Lung (tissue), 11 donors: ENCODE measurements at regions not wholly inside any gene's neighbourhood (a gene's known extent, or its start where the extent isn't known, plus 50 kb on each side); places are given as distances from the start of the nearest gene placed in this dataset.
A peak's percentile ranks its signal among the peaks of the same experiment; 100 is the strongest.

ENCODE experiments used
- ATAC-seq: fragments of 200-7000 bp; cut with Tn5 transposase; one replicate; pipeline ENCODE4 v1.9.1; 2020; ENCODE audit warnings: moderate number of reproducible peaks; ENCODE audit not compliant: insufficient read depth, low FRiP score
- DNase-seq, 3 donors: peaks; one replicate each; pipeline ENCODE4 v3.0.0-alpha.2; 2013 to 2017
- H3K27ac ChIP-seq, 2 donors: one replicate each; pipeline ENCODE4 v1.5.1; 2013; ENCODE audit warnings: mild to moderate bottlenecking in 2 of 2, moderate library complexity in 2 of 2, control low read depth in 1 of 2, inconsistent platforms in 1 of 2, low read depth in 1 of 2, low read length in 1 of 2
- H3K27me3 ChIP-seq, 3 donors: one replicate each; pipeline ENCODE4 v1.5.1; 2013; ENCODE audit warnings: low read length in 2 of 3; ENCODE audit not compliant: control insufficient read depth in 3 of 3, insufficient read depth in 3 of 3
- H3K36me3 ChIP-seq, 4 donors: one replicate each; pipeline ENCODE4 v1.5.1; 2013; ENCODE audit warnings: low read length in 4 of 4, mild to moderate bottlenecking in 1 of 4, moderate library complexity in 1 of 4; ENCODE audit not compliant: control insufficient read depth in 4 of 4, insufficient read depth in 4 of 4
- H3K4me1 ChIP-seq, 5 donors: one replicate each; pipeline ENCODE4 v1.5.1; 2013; ENCODE audit warnings: low read length in 5 of 5, mild to moderate bottlenecking in 2 of 5, moderate library complexity in 1 of 5; ENCODE audit not compliant: control insufficient read depth in 5 of 5, insufficient read depth in 5 of 5
- H3K4me3 ChIP-seq: one replicate; pipeline ENCODE4 v1.5.1; 2013; ENCODE audit warnings: mild to moderate bottlenecking, control low read depth, moderate library complexity
- H3K9ac ChIP-seq, 2 donors: one replicate each; pipeline ENCODE4 v1.5.1; 2013; ENCODE audit warnings: low read length in 2 of 2, control low read depth in 1 of 2; ENCODE audit not compliant: insufficient read depth in 1 of 2
- H3K9me3 ChIP-seq, 4 donors: one replicate each; pipeline ENCODE4 v1.5.1; 2013; ENCODE audit warnings: low read length in 3 of 4, mild to moderate bottlenecking in 1 of 4, moderate library complexity in 1 of 4; ENCODE audit not compliant: control insufficient read depth in 4 of 4, insufficient read depth in 3 of 4
- CTCF ChIP-seq: IDR thresholded peaks from 2 replicates; pipeline ENCODE4 v1.5.1; 2012; ENCODE audit warnings: mild to moderate bottlenecking; ENCODE audit errors: control extremely low read depth, extremely low read depth
- WGBS, 2 donors: extraction: QIAGEN DNeasy Blood & Tissue Kit; methylation state at CpG; one replicate each; pipeline ENCODE4 v1.1.7; 2013; 5-methylcytosine and 5-hydroxymethylcytosine counted together
- donor health status: control.
- donor health status: control.
- donor health status: Bipolar disorder and iron deficiency.
- donor health status: healthy.
- donor health status: DM: yes; HTN: yes; CAD: no.

- peaks cover 0 to 30% (median 19%) of the 10 kb centered on the region in 5 donors for H3K4me1 ChIP-seq
- no peaks in the 10 kb centered on the region for H3K36me3 ChIP-seq
- DNase-seq (no peak), ATAC-seq (no peak)
- 93 to 94% methylated on average over 9 of the region's 9 CpGs for WGBS, 2 donors
- H3K4me3 ChIP-seq: no peak overlapping the region
- no peak for TF ChIP-seq CTCF
- H3K27me3 ChIP-seq: no peaks in the 10 kb centered on the region
- peaks cover 0 to 8% (median 3%) of the 10 kb centered on the region in 4 donors for H3K9me3 ChIP-seq
- no peak overlapping the region for H3K27ac ChIP-seq
- no peak overlapping the region for H3K9ac ChIP-seq
Observed at GRCh38 chr2:128421286-128421685, 102.6 kb upstream of the HS6ST1 start.

- 93 to 95% methylated on average over 15 of the region's 15 CpGs for WGBS, 2 donors
- TF ChIP-seq CTCF: no peak
- ATAC-seq (no peak), DNase-seq (no peak)
- Histone ChIP-seq H3K4me1 (peaks cover 0 to 32% (median 23%) of the 10 kb centered on the region in 5 donors), H3K9ac (no peak overlapping the region), H3K27me3 (no peaks in the 10 kb centered on the region), H3K27ac (no peak overlapping the region), H3K4me3 (no peak overlapping the region), H3K9me3 (peaks cover 0 to 8% (median 3%) of the 10 kb centered on the region in 4 donors), H3K36me3 (no peaks in the 10 kb centered on the region)
Observed at GRCh38 chr2:128421861-128422311, 103.2 kb upstream of the HS6ST1 start.

- no peaks in the 10 kb centered on the region for H3K27me3 ChIP-seq
- H3K36me3 ChIP-seq: no peaks in the 10 kb centered on the region
- peaks cover 0 to 8% (median 3%) of the 10 kb centered on the region in 4 donors for H3K9me3 ChIP-seq
- no peak overlapping the region for H3K4me3 ChIP-seq
- peak overlapping the region in 1 of 2 donors; percentile 41 for H3K27ac ChIP-seq
- H3K9ac ChIP-seq: no peak overlapping the region
- DNase-seq: no peak
- H3K4me1 ChIP-seq: peaks cover 0 to 36% (median 28%) of the 10 kb centered on the region in 5 donors
- 78 to 92% methylated on average over 5 of the region's 5 CpGs for WGBS, 2 donors
- TF ChIP-seq CTCF: no peak
- no peak for ATAC-seq
Observed at GRCh38 chr2:128422571-128422970, 103.9 kb upstream of the HS6ST1 start.

- Histone ChIP-seq H3K4me3 (no peak overlapping the region), H3K27me3 (no peaks in the 10 kb centered on the region), H3K9ac (no peak overlapping the region), H3K27ac (no peak overlapping the region), H3K9me3 (peaks cover 0 to 8% (median 3%) of the 10 kb centered on the region in 4 donors), H3K4me1 (peaks cover 0 to 45% (median 30%) of the 10 kb centered on the region in 5 donors), H3K36me3 (no peaks in the 10 kb centered on the region)
- no peak for DNase-seq
- TF ChIP-seq CTCF: no peak
- ATAC-seq: no peak
Observed at GRCh38 chr2:128423788-128424165, 105.1 kb upstream of the HS6ST1 start.
